DND-41 (cell line): ENCODE measurements at regions not wholly inside any gene's neighbourhood (a gene's known extent, or its start where the extent isn't known, plus 50 kb on each side); places are given as distances from the start of the nearest gene placed in this dataset.

Experiments
- CTCF ChIP-seq: IDR thresholded peaks from 2 replicates; pipeline ENCODE4 v1.5.1; 2012; ENCODE audit warnings: borderline replicate concordance, low read length, moderate library complexity, mild to moderate bottlenecking; ENCODE audit not compliant: poor library complexity, severe bottlenecking; ENCODE audit errors: extremely low read depth
- EZH2 ChIP-seq: IDR thresholded peaks from 3 replicates; pipeline ENCODE4 v1.6.1; 2012; ENCODE audit warnings: borderline replicate concordance, low read depth, mild to moderate bottlenecking, moderate library complexity, low read length, inconsistent platforms; ENCODE audit not compliant: severe bottlenecking

GRCh38 chr22:27148055-27148454 is 490.7 kb downstream of the MIAT start:
- no peak for TF ChIP-seq CTCF
- no peak for TF ChIP-seq EZH2
